IPS-20b (cell line): ENCODE measurements at regions not wholly inside any gene's neighbourhood (a gene's known extent, or its start where the extent isn't known, plus 50 kb on each side); places are given as distances from the start of the nearest gene placed in this dataset.

Experiments used
- H3K27ac ChIP-seq: one replicate; pipeline ENCODE4 v1.5.1; 2013; ENCODE audit warnings: low read length
- H3K27me3 ChIP-seq: 2 replicates; pipeline ENCODE4 v1.6.1; 2013; ENCODE audit warnings: mild to moderate bottlenecking, low read length, inconsistent platforms; ENCODE audit not compliant: insufficient read depth
- H3K36me3 ChIP-seq: 2 replicates; pipeline ENCODE4 v1.6.1; 2013; ENCODE audit warnings: low read depth, mild to moderate bottlenecking, inconsistent platforms, low read length, moderate library complexity; ENCODE audit not compliant: insufficient read depth
- H3K4me1 ChIP-seq: 2 replicates; pipeline ENCODE4 v1.6.1; 2013; ENCODE audit warnings: mild to moderate bottlenecking, control low read depth, inconsistent platforms, low read length, moderate library complexity; ENCODE audit not compliant: insufficient read depth
- H3K4me3 ChIP-seq: 2 replicates; pipeline ENCODE4 v1.5.1; 2013; ENCODE audit warnings: mild to moderate bottlenecking, low read length, inconsistent platforms
- H3K9ac ChIP-seq: 2 replicates; pipeline ENCODE4 v1.6.1; 2013; ENCODE audit warnings: low read depth, mild to moderate bottlenecking, inconsistent platforms, low read length, moderate library complexity
- H3K9me3 ChIP-seq: 2 replicates; pipeline ENCODE4 v1.6.1; 2013; ENCODE audit warnings: mild to moderate bottlenecking, low read depth, low read length, inconsistent platforms; ENCODE audit not compliant: insufficient read depth

GRCh38 chr9:108552459-108553040, 303.2 kb downstream of the ACTL7B start:
- Histone ChIP-seq H3K9ac (no peak overlapping the region), H3K4me1 (peaks cover 5% of the 10 kb centered on the region; the same call in 1 of the 2 replicates), H3K9me3 (no peaks in the 10 kb centered on the region), H3K36me3 (no peaks in the 10 kb centered on the region), H3K27ac (no peak overlapping the region), H3K4me3 (no peak overlapping the region), H3K27me3 (no peaks in the 10 kb centered on the region)

- no peaks in the 10 kb centered on the region for H3K27me3 ChIP-seq
- no peak overlapping the region for H3K27ac ChIP-seq
- H3K4me3 ChIP-seq, result no peak overlapping the region
- no peak overlapping the region for H3K9ac ChIP-seq
- no peaks in the 10 kb centered on the region for H3K36me3 ChIP-seq
- H3K9me3 ChIP-seq, result no peaks in the 10 kb centered on the region
- peaks cover 5% of the 10 kb centered on the region; the same call in 1 of the 2 replicates for H3K4me1 ChIP-seq
Measured at GRCh38 chr9:108551030-108551841, 304.6 kb downstream of the ACTL7B start.

GRCh38 chr9:108550106-108550505, 305.7 kb downstream of the ACTL7B start:
- no peaks in the 10 kb centered on the region for H3K27me3 ChIP-seq
- no peak overlapping the region for H3K9ac ChIP-seq
- H3K4me3 ChIP-seq, result no peak overlapping the region
- H3K9me3 ChIP-seq, result no peaks in the 10 kb centered on the region
- no peak overlapping the region for H3K27ac ChIP-seq
- no peaks in the 10 kb centered on the region for H3K36me3 ChIP-seq
- peaks cover 5% of the 10 kb centered on the region; the same call in 1 of the 2 replicates for H3K4me1 ChIP-seq

GRCh38 chr9:108549184-108549583, 306.6 kb downstream of the ACTL7B start:
- Histone ChIP-seq H3K27me3 (no peaks in the 10 kb centered on the region), H3K36me3 (no peaks in the 10 kb centered on the region), H3K27ac (no peak overlapping the region), H3K9ac (no peak overlapping the region), H3K4me1 (peaks cover 5% of the 10 kb centered on the region; the same call in 1 of the 2 replicates), H3K4me3 (no peak overlapping the region), H3K9me3 (no peaks in the 10 kb centered on the region)

GRCh38 chr9:108547411-108548135, 308.2 kb downstream of the ACTL7B start:
- Histone ChIP-seq H3K36me3 (no peaks in the 10 kb centered on the region), H3K4me1 (peaks cover 12% of the 10 kb centered on the region), H3K27me3 (no peaks in the 10 kb centered on the region), H3K27ac (no peak overlapping the region), H3K9me3 (no peaks in the 10 kb centered on the region), H3K4me3 (no peak overlapping the region), H3K9ac (no peak overlapping the region)

- Histone ChIP-seq H3K27ac (no peak overlapping the region), H3K4me1 (peaks cover 12% of the 10 kb centered on the region), H3K27me3 (no peaks in the 10 kb centered on the region), H3K9ac (no peak overlapping the region), H3K36me3 (no peaks in the 10 kb centered on the region), H3K4me3 (no peak overlapping the region), H3K9me3 (no peaks in the 10 kb centered on the region)
Measured at GRCh38 chr9:108546215-108546614, 309.6 kb downstream of the ACTL7B start.

GRCh38 chr9:108545436-108545835, 310.4 kb downstream of the ACTL7B start:
- H3K36me3 ChIP-seq, result no peaks in the 10 kb centered on the region
- no peak overlapping the region for H3K9ac ChIP-seq
- no peaks in the 10 kb centered on the region for H3K27me3 ChIP-seq
- H3K4me1 ChIP-seq, result peaks cover 12% of the 10 kb centered on the region
- no peak overlapping the region for H3K27ac ChIP-seq
- no peaks in the 10 kb centered on the region for H3K9me3 ChIP-seq
- no peak overlapping the region for H3K4me3 ChIP-seq

- Histone ChIP-seq H3K27me3 (no peaks in the 10 kb centered on the region), H3K4me3 (no peak overlapping the region), H3K36me3 (no peaks in the 10 kb centered on the region), H3K4me1 (peaks cover 12% of the 10 kb centered on the region), H3K9me3 (no peaks in the 10 kb centered on the region), H3K27ac (no peak overlapping the region), H3K9ac (no peak overlapping the region)
Measured at GRCh38 chr9:108544866-108545265, 310.9 kb downstream of the ACTL7B start.

GRCh38 chr9:108543251-108543778, 312.5 kb downstream of the ACTL7B start:
- Histone ChIP-seq H3K4me3 (no peak overlapping the region), H3K9me3 (no peaks in the 10 kb centered on the region), H3K27me3 (no peaks in the 10 kb centered on the region), H3K36me3 (no peaks in the 10 kb centered on the region), H3K27ac (no peak overlapping the region), H3K9ac (no peak overlapping the region), H3K4me1 (peaks cover 7% of the 10 kb centered on the region)

- H3K9ac ChIP-seq, result no peak overlapping the region
- H3K4me3 ChIP-seq, result no peak overlapping the region
- H3K4me1 ChIP-seq, result no peaks in the 10 kb centered on the region; the same call in 1 of the 2 replicates
- no peaks in the 10 kb centered on the region for H3K27me3 ChIP-seq
- no peaks in the 10 kb centered on the region for H3K36me3 ChIP-seq
- no peaks in the 10 kb centered on the region for H3K9me3 ChIP-seq
- H3K27ac ChIP-seq, result no peak overlapping the region
Measured at GRCh38 chr9:108537756-108538155, 318.0 kb downstream of the ACTL7B start.

GRCh38 chr9:108536836-108537601, 318.8 kb downstream of the ACTL7B start:
- no peak overlapping the region for H3K4me3 ChIP-seq
- H3K9ac ChIP-seq, result no peak overlapping the region
- H3K27me3 ChIP-seq, result no peaks in the 10 kb centered on the region
- no peaks in the 10 kb centered on the region for H3K4me1 ChIP-seq
- no peak overlapping the region for H3K27ac ChIP-seq
- no peaks in the 10 kb centered on the region for H3K36me3 ChIP-seq
- H3K9me3 ChIP-seq, result no peaks in the 10 kb centered on the region
